Sigmoid colon (tissue), 6 donors: ENCODE measurements at regions not wholly inside any gene's neighbourhood (a gene's known extent, or its start where the extent isn't known, plus 50 kb on each side); places are given as distances from the start of the nearest gene placed in this dataset.

Experiments
- DNase-seq: peaks from one replicate; pipeline ENCODE4 v3.0.0-alpha.2; 2019
- H3K27ac ChIP-seq, 4 donors: fragments of 200-600 bp; sonication (generic); one replicate each; pipeline ENCODE4 v1.5.1; 2016 to 2019; ENCODE audit warnings: mild to moderate bottlenecking in 1 of 4
- H3K27me3 ChIP-seq, 3 donors: fragments of 200-600 bp; sonication (generic); one replicate each; pipeline ENCODE4 v1.5.1; 2019; ENCODE audit warnings: mild to moderate bottlenecking in 1 of 3
- H3K36me3 ChIP-seq, 4 donors: fragments of 200-600 bp; sonication (generic); one replicate each; pipeline ENCODE4 v1.5.1; 2016 to 2019
- H3K4me1 ChIP-seq, 4 donors: fragments of 200-600 bp; sonication (generic); one replicate each; pipeline ENCODE4 v1.5.1; 2017 to 2019
- H3K4me3 ChIP-seq, 4 donors: fragments of 200-600 bp; sonication (generic); one replicate each; pipeline ENCODE4 v1.5.1; 2017 to 2019; ENCODE audit warnings: mild to moderate bottlenecking in 2 of 4, moderate library complexity in 1 of 4
- H3K9me3 ChIP-seq, 4 donors: fragments of 200-600 bp in 3 of 4; sonication (generic) in 3 of 4; one replicate each; pipeline versions ENCODE4 v1.5.1 to v1.6.1; 2013 to 2019
- EP300 ChIP-seq, 4 donors: sonication (generic); formaldehyde crosslinking; IDR thresholded peaks; one replicate each; pipeline ENCODE4 v1.6.1; 2017; ENCODE audit warnings: antibody characterized with exemption in 4 of 4
- POLR2A ChIP-seq, 2 donors: fragments of 450-650 bp; IDR thresholded peaks; one replicate each; pipeline ENCODE4 v1.6.1; 2016; ENCODE audit warnings: antibody characterized with exemption in 2 of 2, mild to moderate bottlenecking in 2 of 2, moderate library complexity in 2 of 2
- POLR2AphosphoS5 ChIP-seq, 4 donors: sonication (generic); formaldehyde crosslinking; IDR thresholded peaks; one replicate each; pipeline ENCODE4 v1.6.1; 2017; ENCODE audit warnings: antibody characterized with exemption in 4 of 4
- WGBS, 2 donors: extraction: QIAGEN DNeasy Blood & Tissue Kit; methylation state at CpG; one replicate each; pipeline ENCODE4 v1.1.7; 2013; 5-methylcytosine and 5-hydroxymethylcytosine counted together
- intact Hi-C: fragments of 100-400 bp; cut with DNase I; formaldehyde crosslinking; loops from one replicate; pipeline ENCODE4 v1.15.1; 2023
- TF ChIP-seq, protein P1 (sequence below), 4 experiments: fragments of 450-650 bp in 3 of 4; fragments of 200-600 bp in 1 of 4; IDR thresholded peaks; one replicate each; pipeline ENCODE4 v1.5.1; 2016 to 2019; ENCODE audit warnings: antibody characterized with exemption in 4 of 4, mild to moderate bottlenecking in 3 of 4, moderate library complexity in 2 of 4
- donor health status: healthy with polysubstance abuse.
- donor health status: healthy.

- no peaks in the 10 kb centered on the region for H3K27me3 ChIP-seq
- no peaks in the 10 kb centered on the region for H3K9me3 ChIP-seq
- 40 to 69% methylated on average over 3 of the region's 3 CpGs for WGBS, 2 donors
- H3K4me3 ChIP-seq: no peak overlapping the region
- TF ChIP-seq EP300 (IDR thresholded peaks at IDR 0.05) (no peak), POLR2A (IDR thresholded peaks at IDR 0.05) (no peak)
- intact Hi-C loops: no loop called here
- H3K36me3 ChIP-seq: no peaks in the 10 kb centered on the region
- no peaks in the 10 kb centered on the region for H3K4me1 ChIP-seq
- DNase-seq: no peak
- no peak overlapping the region for H3K27ac ChIP-seq
Measured at GRCh38 chr2:221153226-221153625, 418.9 kb downstream of the EPHA4 start.

DNA sequence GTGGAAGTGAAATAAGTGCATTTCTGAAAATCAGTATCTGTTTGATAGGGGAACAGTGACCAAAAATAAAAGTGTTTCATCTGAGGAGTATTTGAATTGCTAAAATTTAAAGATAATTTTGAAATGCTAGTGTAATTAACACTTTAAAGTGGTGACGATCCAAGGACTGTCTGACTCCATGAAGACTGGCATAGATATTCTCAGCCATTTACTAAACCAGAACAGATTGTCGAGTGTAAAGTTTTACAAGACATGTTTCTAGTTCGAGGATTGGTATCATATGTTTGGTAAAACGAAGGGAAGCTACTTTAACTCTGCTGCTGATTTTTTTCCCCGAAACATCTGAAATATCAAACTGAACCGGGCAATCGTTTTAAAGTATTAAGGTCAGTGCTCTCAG is 417.9 kb downstream of the EPHA4 start:
- no peak for DNase-seq
- Histone ChIP-seq H3K36me3 (no peaks in the 10 kb centered on the region), H3K27ac (no peak overlapping the region), H3K4me1 (no peaks in the 10 kb centered on the region), H3K9me3 (no peaks in the 10 kb centered on the region), H3K4me3 (no peak overlapping the region), H3K27me3 (no peaks in the 10 kb centered on the region)
- no peak for TF ChIP-seq POLR2AphosphoS5 (IDR thresholded peaks at IDR 0.05)
- no peak for TF ChIP-seq POLR2A (IDR thresholded peaks at IDR 0.05)
- TF ChIP-seq EP300 (IDR thresholded peaks at IDR 0.05): no peak
- TF ChIP-seq, protein P1, sequence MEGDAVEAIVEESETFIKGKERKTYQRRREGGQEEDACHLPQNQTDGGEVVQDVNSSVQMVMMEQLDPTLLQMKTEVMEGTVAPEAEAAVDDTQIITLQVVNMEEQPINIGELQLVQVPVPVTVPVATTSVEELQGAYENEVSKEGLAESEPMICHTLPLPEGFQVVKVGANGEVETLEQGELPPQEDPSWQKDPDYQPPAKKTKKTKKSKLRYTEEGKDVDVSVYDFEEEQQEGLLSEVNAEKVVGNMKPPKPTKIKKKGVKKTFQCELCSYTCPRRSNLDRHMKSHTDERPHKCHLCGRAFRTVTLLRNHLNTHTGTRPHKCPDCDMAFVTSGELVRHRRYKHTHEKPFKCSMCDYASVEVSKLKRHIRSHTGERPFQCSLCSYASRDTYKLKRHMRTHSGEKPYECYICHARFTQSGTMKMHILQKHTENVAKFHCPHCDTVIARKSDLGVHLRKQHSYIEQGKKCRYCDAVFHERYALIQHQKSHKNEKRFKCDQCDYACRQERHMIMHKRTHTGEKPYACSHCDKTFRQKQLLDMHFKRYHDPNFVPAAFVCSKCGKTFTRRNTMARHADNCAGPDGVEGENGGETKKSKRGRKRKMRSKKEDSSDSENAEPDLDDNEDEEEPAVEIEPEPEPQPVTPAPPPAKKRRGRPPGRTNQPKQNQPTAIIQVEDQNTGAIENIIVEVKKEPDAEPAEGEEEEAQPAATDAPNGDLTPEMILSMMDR (IDR thresholded peaks at IDR 0.05): no peak
- 86 to 90% methylated on average over 7 of the region's 7 CpGs for WGBS, 2 donors
- intact Hi-C loops: no loop called here

DNA sequence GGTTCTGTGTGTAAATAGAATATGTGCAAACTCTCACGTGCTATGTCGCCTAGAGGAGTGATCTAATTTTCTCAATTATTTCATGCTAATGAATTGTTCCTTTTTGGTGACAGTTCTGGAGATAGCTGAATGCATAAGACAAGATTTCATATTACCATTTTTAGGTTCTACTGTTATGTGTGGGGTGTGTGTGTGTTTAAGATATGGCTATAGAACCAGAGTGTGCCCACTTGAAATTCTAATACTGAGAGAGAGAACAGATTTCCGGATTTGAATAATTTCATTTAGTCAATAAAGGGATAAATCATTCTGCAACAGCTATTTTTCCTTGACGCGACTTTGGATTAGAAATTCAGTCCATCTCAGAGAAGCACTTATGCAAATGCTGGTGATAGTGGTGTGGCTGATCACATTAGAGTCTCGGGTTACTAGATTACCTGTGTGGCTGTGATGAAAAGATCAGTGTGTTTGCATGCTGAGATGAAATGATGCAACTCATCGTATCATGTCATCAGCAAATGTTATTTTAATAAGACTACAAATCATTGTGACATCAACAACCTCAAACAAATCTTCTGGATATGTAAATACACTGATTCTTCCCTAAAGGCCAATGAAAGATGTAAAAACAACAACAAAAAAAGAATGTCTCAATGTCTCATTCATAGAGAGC is 415.9 kb downstream of the EPHA4 start:
- H3K4me3 ChIP-seq: no peak overlapping the region
- no peak overlapping the region for H3K27ac ChIP-seq
- no peak for DNase-seq
- H3K9me3 ChIP-seq: no peaks in the 10 kb centered on the region
- no peaks in the 10 kb centered on the region for H3K4me1 ChIP-seq
- intact Hi-C loops: no loop called here
- WGBS, 2 donors: 89 to 90% methylated on average over 7 of the region's 7 CpGs
- TF ChIP-seq POLR2A (IDR thresholded peaks at IDR 0.05) (no peak), EP300 (IDR thresholded peaks at IDR 0.05) (no peak), POLR2AphosphoS5 (IDR thresholded peaks at IDR 0.05) (no peak)
- TF ChIP-seq, protein P1 (IDR thresholded peaks at IDR 0.05): no peak
- no peaks in the 10 kb centered on the region for H3K27me3 ChIP-seq
- no peaks in the 10 kb centered on the region for H3K36me3 ChIP-seq

- H3K9me3 ChIP-seq: no peaks in the 10 kb centered on the region
- TF ChIP-seq, protein P1 (IDR thresholded peaks at IDR 0.05): no peak
- no peak for TF ChIP-seq POLR2AphosphoS5 (IDR thresholded peaks at IDR 0.05)
- no peak for TF ChIP-seq EP300 (IDR thresholded peaks at IDR 0.05)
- no peak for TF ChIP-seq POLR2A (IDR thresholded peaks at IDR 0.05)
- no peak for DNase-seq
Measured at GRCh38 chr2:221161186-221161585, 410.9 kb downstream of the EPHA4 start.

DNA sequence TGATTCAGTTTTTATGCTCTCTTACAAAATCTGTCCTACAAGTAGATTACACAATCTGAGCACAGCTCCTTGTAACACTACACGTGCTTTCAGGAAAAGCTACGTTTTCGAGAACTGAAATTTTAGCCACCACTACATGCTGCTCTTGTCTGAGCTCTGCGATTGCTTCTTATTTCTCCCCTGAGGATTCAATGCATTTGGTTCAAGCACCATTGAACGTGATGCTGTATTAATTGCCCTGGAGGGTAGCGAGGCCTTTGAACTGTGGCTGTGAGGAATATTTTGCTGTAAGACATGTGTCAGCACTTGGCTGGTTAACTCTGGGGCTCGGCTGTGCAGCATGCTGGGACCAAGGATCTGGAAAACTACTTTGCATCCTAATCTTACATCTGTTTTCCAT is 405.8 kb downstream of the EPHA4 start:
- Histone ChIP-seq H3K4me3 (no peak overlapping the region), H3K27ac (no peak overlapping the region), H3K36me3 (no peaks in the 10 kb centered on the region), H3K9me3 (no peaks in the 10 kb centered on the region), H3K27me3 (no peaks in the 10 kb centered on the region), H3K4me1 (no peaks in the 10 kb centered on the region)
- no peak for DNase-seq
- WGBS, 2 donors: 77 to 94% methylated on average over 7 of the region's 7 CpGs
- TF ChIP-seq, protein P1 (IDR thresholded peaks at IDR 0.05): no peak
- TF ChIP-seq EP300 (IDR thresholded peaks at IDR 0.05) (no peak), POLR2A (IDR thresholded peaks at IDR 0.05) (no peak), POLR2AphosphoS5 (IDR thresholded peaks at IDR 0.05) (no peak)
- intact Hi-C loops: no loop called here

More at GRCh38 chr2:221161186-221161585, 410.9 kb downstream of the EPHA4 start:
- WGBS, 2 donors: 85 to 88% methylated on average over 1 of the region's 1 CpG
- Histone ChIP-seq H3K27ac (no peak overlapping the region), H3K27me3 (no peaks in the 10 kb centered on the region), H3K4me3 (no peak overlapping the region), H3K4me1 (no peaks in the 10 kb centered on the region), H3K36me3 (no peaks in the 10 kb centered on the region)
- intact Hi-C loops: no loop called here
